HEK293 (cell line): ENCODE measurements at regions not wholly inside any gene's neighbourhood (a gene's known extent, or its start where the extent isn't known, plus 50 kb on each side); places are given as distances from the start of the nearest gene placed in this dataset.

Source experiments
- CTCF ChIA-PET: fragments of 350-600 bp; formaldehyde crosslinking; extraction: SDS; loops from one replicate; lab custom pipeline; 2021; ENCODE audit warnings: antibody characterized with exemption; lab: Yijun Ruan, JAX
- POLR2A ChIA-PET: fragments of 300-600 bp; formaldehyde crosslinking; extraction: SDS; loops from one replicate; lab custom pipeline; 2020; ENCODE audit warnings: antibody characterized with exemption, inconsistent platforms; lab: Yijun Ruan, JAX
- H3K27ac ChIP-seq: fragments of 200-500 bp; sonication (Bioruptor generic); 2 replicates; pipeline ENCODE4 v1.5.1; 2014; ENCODE audit warnings: low read depth, low read length, control low read depth, inconsistent platforms; ENCODE audit errors: extremely low read depth
- H3K36me3 ChIP-seq, 2 experiments: fragments of 200-500 bp in 1 of 2; sonication (Bioruptor generic) in 1 of 2; 1 replicate in 1 of 2; 2 replicates in 1 of 2; pipeline ENCODE4 v1.5.1; 2014 to 2017; ENCODE audit warnings: inconsistent platforms in 2 of 2, low read length in 2 of 2; ENCODE audit not compliant: control insufficient read depth in 2 of 2, insufficient read depth in 1 of 2
- H3K4me1 ChIP-seq: fragments of 200-500 bp; sonication (Bioruptor generic); 2 replicates; pipeline ENCODE4 v1.5.1; 2014; ENCODE audit warnings: mild to moderate bottlenecking, low read length, inconsistent platforms; ENCODE audit not compliant: control insufficient read depth, insufficient read depth
- H3K4me3 ChIP-seq: 2 replicates; pipeline ENCODE4 v1.5.1; 2011; ENCODE audit warnings: low read depth, mild to moderate bottlenecking, control low read depth, low read length, moderate library complexity
- H3K9me3 ChIP-seq: fragments of 200-500 bp; sonication (Bioruptor generic); 2 replicates; pipeline ENCODE4 v1.5.1; 2014; ENCODE audit warnings: low read depth, low read length, inconsistent platforms; ENCODE audit not compliant: control insufficient read depth, insufficient read depth
- CTCF ChIP-seq: fragments of 450-650 bp; formaldehyde crosslinking; IDR thresholded peaks from 2 replicates; pipeline ENCODE4 v1.5.1; 2016; ENCODE audit warnings: missing biosample characterization, missing genetic modification characterization
- EGR2 ChIP-seq: fragments of 450-650 bp; formaldehyde crosslinking; IDR thresholded peaks from 2 replicates; pipeline ENCODE4 v1.5.1; 2016; ENCODE audit warnings: low read depth, missing biosample characterization, missing genetic modification characterization
- GLI4 ChIP-seq: fragments of 450-650 bp; formaldehyde crosslinking; IDR thresholded peaks from 2 replicates; pipeline ENCODE4 v1.5.1; 2016; ENCODE audit warnings: missing biosample characterization, missing genetic modification characterization
- GLIS2 ChIP-seq: fragments of 450-650 bp; formaldehyde crosslinking; IDR thresholded peaks from 2 replicates; pipeline ENCODE4 v1.5.1; 2016; ENCODE audit warnings: missing biosample characterization, missing genetic modification characterization
- HOXC10 ChIP-seq: sonication (generic); formaldehyde crosslinking; IDR thresholded peaks from 2 replicates; pipeline ENCODE4 v1.8.1; 2023; ENCODE audit warnings: mild to moderate bottlenecking, missing genetic modification reagents
- IKZF3 ChIP-seq: fragments of 450-650 bp; IDR thresholded peaks from 2 replicates; pipeline ENCODE4 v1.5.0; 2018; ENCODE audit warnings: missing biosample characterization, mild to moderate bottlenecking, missing genetic modification characterization, moderate library complexity
- SCRT1 ChIP-seq: fragments of 450-650 bp; formaldehyde crosslinking; IDR thresholded peaks from 2 replicates; pipeline ENCODE4 v1.5.1; 2016; ENCODE audit warnings: missing biosample characterization, missing genetic modification characterization, borderline replicate concordance
- TRIM28 ChIP-seq: IDR thresholded peaks from 2 replicates; pipeline ENCODE4 v1.6.1; 2011; ENCODE audit warnings: low read length, control low read depth, borderline replicate concordance
- ZBTB11 ChIP-seq: fragments of 450-650 bp; formaldehyde crosslinking; conservative IDR thresholded peaks from 2 replicates; pipeline ENCODE4 v1.5.1; 2016; ENCODE audit warnings: low read depth, missing biosample characterization, missing genetic modification characterization
- ZBTB8A ChIP-seq: fragments of 450-650 bp; formaldehyde crosslinking; IDR thresholded peaks from 2 replicates; pipeline ENCODE4 v1.5.1; 2016; ENCODE audit warnings: missing biosample characterization, missing genetic modification characterization
- ZFHX2 ChIP-seq: fragments of 450-650 bp; formaldehyde crosslinking; conservative IDR thresholded peaks from 2 replicates; pipeline ENCODE4 v1.5.1; 2016; ENCODE audit warnings: missing biosample characterization, missing genetic modification characterization
- ZNF175 ChIP-seq: fragments of 450-650 bp; formaldehyde crosslinking; IDR thresholded peaks from 2 replicates; pipeline ENCODE4 v1.5.1; 2016; ENCODE audit warnings: missing biosample characterization, missing genetic modification characterization
- ZNF211 ChIP-seq: fragments of 450-650 bp; formaldehyde crosslinking; IDR thresholded peaks from 2 replicates; pipeline ENCODE4 v1.5.1; 2016; ENCODE audit warnings: low read depth, missing biosample characterization, missing genetic modification characterization
- ZNF221 ChIP-seq: fragments of 450-650 bp; formaldehyde crosslinking; IDR thresholded peaks from 2 replicates; pipeline ENCODE4 v1.5.1; 2017; ENCODE audit warnings: missing biosample characterization, missing genetic modification characterization, borderline replicate concordance
- ZNF223 ChIP-seq: fragments of 450-650 bp; formaldehyde crosslinking; IDR thresholded peaks from 2 replicates; pipeline ENCODE4 v1.5.1; 2016; ENCODE audit warnings: missing biosample characterization, missing genetic modification characterization
- ZNF341 ChIP-seq: fragments of 450-650 bp; formaldehyde crosslinking; IDR thresholded peaks from 2 replicates; pipeline ENCODE4; 2016; ENCODE audit warnings: low read depth, missing biosample characterization, missing genetic modification characterization
- ZNF366 ChIP-seq: fragments of 450-650 bp; formaldehyde crosslinking; conservative IDR thresholded peaks from 2 replicates; pipeline ENCODE4 v1.5.1; 2016; ENCODE audit warnings: missing biosample characterization, missing genetic modification characterization
- ZNF416 ChIP-seq: fragments of 450-650 bp; formaldehyde crosslinking; IDR thresholded peaks from 2 replicates; pipeline ENCODE4 v1.5.1; 2016; ENCODE audit warnings: missing biosample characterization, missing genetic modification characterization
- ZNF558 ChIP-seq: fragments of 450-650 bp; formaldehyde crosslinking; IDR thresholded peaks from 2 replicates; pipeline ENCODE4 v1.5.1; 2016; ENCODE audit warnings: missing biosample characterization, missing genetic modification characterization
- ZNF692 ChIP-seq: fragments of 450-650 bp; formaldehyde crosslinking; IDR thresholded peaks from 2 replicates; pipeline ENCODE4 v1.5.1; 2016; ENCODE audit warnings: missing biosample characterization, missing genetic modification characterization
- ZSCAN16 ChIP-seq: fragments of 450-650 bp; formaldehyde crosslinking; IDR thresholded peaks from 2 replicates; pipeline ENCODE4 v1.5.1; 2016; ENCODE audit warnings: missing biosample characterization, missing genetic modification characterization

GRCh38 chr5:33010846-33011245 lies 299.7 kb downstream of the NPR3 start (continued):
- TF ChIP-seq ZBTB11 (tag by site-specific recombination): no peak
- no peak for TF ChIP-seq ZFHX2 (tag by site-specific recombination)
- TF ChIP-seq ZNF558 (tag by site-specific recombination): no peak
- TF ChIP-seq ZNF175: no peak
- no peak for TF ChIP-seq ZNF416 (tag by site-specific recombination)
- no peak for TF ChIP-seq ZNF223 (tag by site-specific recombination)

DNA sequence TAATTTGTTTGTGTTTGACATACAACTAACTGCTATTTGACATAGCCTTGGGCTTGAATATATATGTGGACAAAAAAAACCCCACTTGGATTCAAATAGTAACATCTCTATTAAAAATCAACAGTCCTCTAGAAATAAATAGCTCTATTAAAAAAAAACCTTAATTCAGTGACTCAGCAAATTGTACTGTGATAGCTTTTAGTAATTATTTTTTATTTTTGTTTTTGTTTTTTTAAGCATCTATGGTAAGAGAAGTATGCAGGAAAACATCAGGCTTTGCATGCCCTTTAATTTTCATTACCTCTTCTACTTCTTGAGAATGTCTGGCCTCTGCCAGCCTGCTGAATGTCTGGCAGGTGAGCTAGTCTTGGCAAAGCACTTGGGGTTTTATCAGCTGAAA lies 300.7 kb downstream of the NPR3 start:
- H3K9me3 ChIP-seq: no peaks in the 10 kb centered on the region; the same call in 1 of the 2 replicates
- no peaks in the 10 kb centered on the region for H3K4me1 ChIP-seq
- TF ChIP-seq ZBTB8A: no peak
- no peak for TF ChIP-seq ZNF366 (tag by site-specific recombination)
- TF ChIP-seq ZSCAN16 (tag by site-specific recombination): no peak
- no peak for TF ChIP-seq EGR2 (tag by site-specific recombination)
- no peak for TF ChIP-seq HOXC10 (CRISPR knock-in tag)
- no peak for TF ChIP-seq CTCF (tag by site-specific recombination)
- no peak for TF ChIP-seq ZNF692
- TF ChIP-seq SCRT1: no peak
- no peak for TF ChIP-seq IKZF3 (tag by site-specific recombination)
- H3K4me3 ChIP-seq: no peak overlapping the region
- no peak overlapping the region for H3K27ac ChIP-seq
- no peaks in the 10 kb centered on the region for H3K36me3 ChIP-seq
- ChIA-PET CTCF (interaction anchor here (0.6 kb wide), 1 partner anchor 1678 kb away, joined by 3 read pairs; no protein-coding TSS in a partner anchor), POLR2A (no interaction called here)

DNA sequence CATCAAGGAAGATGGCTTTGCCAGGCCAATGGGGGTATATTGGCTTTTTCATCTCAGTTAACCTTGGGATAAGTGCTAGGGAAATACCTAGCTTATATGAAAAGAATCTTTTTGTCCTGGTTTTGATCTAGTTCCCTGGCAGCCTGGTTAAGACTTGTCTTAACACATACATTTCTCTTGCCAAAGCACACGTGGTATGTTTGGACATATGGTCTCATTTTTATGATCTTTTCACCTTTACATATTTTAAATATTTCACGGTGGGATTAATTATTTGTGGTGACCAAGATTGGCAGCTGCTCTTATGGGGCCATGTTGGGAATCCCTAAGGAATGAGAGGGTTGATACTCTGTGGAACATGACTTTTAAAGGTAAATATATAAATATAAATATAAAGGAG lies 312.5 kb downstream of the NPR3 start:
- H3K27ac ChIP-seq: no peak overlapping the region
- CTCF ChIA-PET: no interaction called here
- H3K4me3 ChIP-seq: no peak overlapping the region
- TF ChIP-seq GLIS2 (tag by site-specific recombination) (no peak), GLI4 (tag by site-specific recombination) (no peak), ZNF221 (tag by site-specific recombination) (no peak), ZNF211 (tag by site-specific recombination) (no peak), ZNF341 (tag by site-specific recombination) (no peak), TRIM28 (no peak), SCRT1 (no peak)
- no peaks in the 10 kb centered on the region for H3K9me3 ChIP-seq
- no peaks in the 10 kb centered on the region for H3K36me3 ChIP-seq
- H3K4me1 ChIP-seq: no peaks in the 10 kb centered on the region
- POLR2A ChIA-PET: no interaction called here
